OCI-LY7 (cell line): ENCODE measurements at regions not wholly inside any gene's neighbourhood (a gene's known extent, or its start where the extent isn't known, plus 50 kb on each side); places are given as distances from the start of the nearest gene placed in this dataset.

Experiments used
- CTCF ChIP-seq: fragments of 200-600 bp; sonication (generic); conservative IDR thresholded peaks from 2 replicates; pipeline ENCODE4 v1.5.1; 2014; ENCODE audit warnings: mild to moderate bottlenecking, antibody characterized with exemption, low read length, moderate library complexity, mixed read lengths
- EZH2phosphoT487 ChIP-seq: fragments of 200-600 bp; sonication (generic); IDR thresholded peaks from 2 replicates; pipeline ENCODE4 v1.6.1; 2018; ENCODE audit warnings: low read depth, borderline replicate concordance, mild to moderate bottlenecking, mixed run types, antibody characterized with exemption, low read length, moderate library complexity, mixed read lengths

GRCh38 chr13:72462726-72463125, 264.7 kb downstream of the MZT1 start:
- TF ChIP-seq CTCF (no peak), EZH2phosphoT487 (no peak)
